ENCODE measurements at regions not wholly inside any gene's neighbourhood (a gene's known extent, or its start where the extent isn't known, plus 50 kb on each side); places are given as distances from the start of the nearest gene placed in this dataset.
"Not testable (repeated sequence)": the region's sequence is repeated elsewhere in the genome, so short reads cannot be mapped to it uniquely, and the experiment has no call there.

GRCh38 chr7:106755024-106755423 is 94.1 kb upstream of the CCDC71L start:
- H2AK5ac ChIP-seq (ENCODE audit: low read depth, low read length); H2AFZ ChIP-seq (replicated peaks; ENCODE audit: low read length, poor library complexity); H3K36me3 ChIP-seq (ENCODE audit: control insufficient read depth, insufficient read depth, low read length); H3K18ac ChIP-seq (ENCODE audit: low read depth, low read length); H3K4me2 ChIP-seq (ENCODE audit: low read depth, low read length); H3K27me3 ChIP-seq (ENCODE audit: control insufficient read depth, insufficient read depth, low read length); H3K27ac ChIP-seq (ENCODE audit: insufficient read depth, low read length); H3K9me3 ChIP-seq (ENCODE audit: control insufficient read depth, insufficient read depth, low read length); H3K56ac ChIP-seq (ENCODE audit: extremely low read depth, insufficient read depth, low read length); H4K8ac ChIP-seq (ENCODE audit: low read depth in 2 of 2, low read length in 2 of 2); POLR2A ChIA-PET (ENCODE audit: unreplicated experiment); H3K23ac ChIP-seq (ENCODE audit: low read depth, low read length); H3K79me1 ChIP-seq (ENCODE audit: low read depth in 1 of 2, low read length in 2 of 2); H2BK120ac ChIP-seq (ENCODE audit: low read depth, low read length); intact Hi-C loops (cut with micrococcal nuclease); H2BK15ac ChIP-seq (ENCODE audit: low read depth, low read length); dilution Hi-C loops (cut with HindIII; ENCODE audit: low sequenced_read_pairs, unreplicated experiment); in situ Hi-C loops (cut with MboI; ENCODE audit: low sequenced_read_pairs); H2AK9ac ChIP-seq (replicated peaks; ENCODE audit: low read depth, low read length, poor library complexity); H3K4me1 ChIP-seq (ENCODE audit: control insufficient read depth, insufficient read depth, low read length); H3K9me1 ChIP-seq (ENCODE audit: insufficient read depth, low read length); H2BK5ac ChIP-seq (ENCODE audit: low read depth, low read length, poor library complexity, severe bottlenecking); DNase-seq; H2BK20ac ChIP-seq (ENCODE audit: low read depth, low read length); H3K9ac ChIP-seq (ENCODE audit: low read depth, low read length); H4K20me1 ChIP-seq (ENCODE audit: insufficient read depth, low read length); H4K5ac ChIP-seq (ENCODE audit: low read depth, low read length); H3K14ac ChIP-seq (replicated peaks; ENCODE audit: low read depth, low read length); BruUV-seq (replicated peaks); H4K91ac ChIP-seq (ENCODE audit: insufficient read depth, low read depth, low read length); H3K4me3 ChIP-seq (ENCODE audit: insufficient read depth, low read depth, low read length); ATAC-seq (ENCODE audit: low read depth); H3K4ac ChIP-seq (ENCODE audit: low read depth, low read length): not testable (repeated sequence)
- WGBS, 2 experiments (ENCODE audit: extremely low coverage in 2 of 2, insufficient read length in 1 of 2) = no CpG with 5 or more reads among the region's 3 CpGs
- CTCF ChIA-PET = interaction anchor here (1.1 kb wide), 1 partner anchor 217 kb away, joined by 3 read pairs; no protein-coding TSS in a partner anchor
